Kidney epithelial cell (primary cell): ENCODE measurements at regions not wholly inside any gene's neighbourhood (a gene's known extent, or its start where the extent isn't known, plus 50 kb on each side); places are given as distances from the start of the nearest gene placed in this dataset.

ENCODE experiments used
- DNase-seq: peaks from one replicate; pipeline ENCODE4 v3.0.0-alpha.2; 2010; ENCODE audit warnings: low read depth
- H3K27me3 ChIP-seq: 2 replicates; pipeline ENCODE4 v1.6.0; 2011; ENCODE audit warnings: low read length; ENCODE audit not compliant: control insufficient read depth, insufficient read depth
- H3K36me3 ChIP-seq: 2 replicates; pipeline ENCODE4 v1.5.1; 2011; ENCODE audit warnings: low read length; ENCODE audit not compliant: control insufficient read depth, insufficient read depth
- H3K4me3 ChIP-seq: 2 replicates; pipeline ENCODE4 v1.5.1; 2011; ENCODE audit warnings: low read depth, mild to moderate bottlenecking, control low read depth, low read length
- TF ChIP-seq, protein P1 (sequence below): IDR thresholded peaks from 2 replicates; pipeline ENCODE4 v1.5.1; 2011; ENCODE audit warnings: mild to moderate bottlenecking, moderate library complexity, low read length, control low read depth, inconsistent platforms; ENCODE audit not compliant: insufficient read depth, poor library complexity, severe bottlenecking

DNA sequence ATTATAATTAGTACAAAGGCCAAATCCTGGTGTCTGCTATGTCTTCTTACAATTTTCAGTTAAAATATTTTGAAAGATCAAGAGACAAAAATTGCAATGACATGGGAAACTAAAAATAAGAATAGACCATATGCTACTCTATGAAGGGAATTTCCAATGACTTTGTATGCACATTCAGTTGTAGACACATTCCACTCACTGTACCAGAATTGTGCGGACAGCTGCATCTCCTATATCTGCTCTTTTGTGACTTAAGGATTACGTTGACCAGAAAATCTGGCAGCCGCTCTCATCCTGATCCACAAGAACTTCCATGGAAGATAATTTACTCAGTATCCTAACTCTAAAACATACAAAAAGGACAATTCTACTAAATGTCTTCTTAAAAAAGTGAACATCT is 493.9 kb upstream of the KCNMB2 start:
- DNase-seq = no peak
- no peaks in the 10 kb centered on the region for H3K36me3 ChIP-seq
- TF ChIP-seq, protein P1, sequence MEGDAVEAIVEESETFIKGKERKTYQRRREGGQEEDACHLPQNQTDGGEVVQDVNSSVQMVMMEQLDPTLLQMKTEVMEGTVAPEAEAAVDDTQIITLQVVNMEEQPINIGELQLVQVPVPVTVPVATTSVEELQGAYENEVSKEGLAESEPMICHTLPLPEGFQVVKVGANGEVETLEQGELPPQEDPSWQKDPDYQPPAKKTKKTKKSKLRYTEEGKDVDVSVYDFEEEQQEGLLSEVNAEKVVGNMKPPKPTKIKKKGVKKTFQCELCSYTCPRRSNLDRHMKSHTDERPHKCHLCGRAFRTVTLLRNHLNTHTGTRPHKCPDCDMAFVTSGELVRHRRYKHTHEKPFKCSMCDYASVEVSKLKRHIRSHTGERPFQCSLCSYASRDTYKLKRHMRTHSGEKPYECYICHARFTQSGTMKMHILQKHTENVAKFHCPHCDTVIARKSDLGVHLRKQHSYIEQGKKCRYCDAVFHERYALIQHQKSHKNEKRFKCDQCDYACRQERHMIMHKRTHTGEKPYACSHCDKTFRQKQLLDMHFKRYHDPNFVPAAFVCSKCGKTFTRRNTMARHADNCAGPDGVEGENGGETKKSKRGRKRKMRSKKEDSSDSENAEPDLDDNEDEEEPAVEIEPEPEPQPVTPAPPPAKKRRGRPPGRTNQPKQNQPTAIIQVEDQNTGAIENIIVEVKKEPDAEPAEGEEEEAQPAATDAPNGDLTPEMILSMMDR = no peak

DNA sequence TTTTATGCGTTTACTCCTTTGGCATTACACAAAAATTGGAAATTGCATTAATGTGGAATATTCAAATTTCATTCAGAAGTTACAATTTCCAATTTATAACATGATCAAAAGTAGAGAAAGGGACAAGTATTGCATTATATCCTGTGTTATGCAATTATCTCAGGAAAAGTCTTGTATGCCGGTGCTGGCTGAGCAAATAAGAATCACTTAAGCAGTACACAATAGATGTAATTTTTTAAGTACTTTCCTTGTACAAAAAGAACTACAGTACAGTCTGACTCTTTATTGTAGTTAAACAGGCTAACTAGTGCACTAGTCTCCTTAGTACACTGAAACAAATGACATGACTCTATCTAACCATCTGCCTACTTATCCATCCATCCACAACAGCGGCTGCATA is 493.2 kb upstream of the KCNMB2 start:
- DNase-seq = no peak
- Histone ChIP-seq H3K36me3 (no peaks in the 10 kb centered on the region), H3K4me3 (no peak overlapping the region), H3K27me3 (no peaks in the 10 kb centered on the region)
- TF ChIP-seq, protein P1 = no peak

More for the DNA sequence above, 493.9 kb upstream of the KCNMB2 start:
- Histone ChIP-seq H3K4me3 (no peak overlapping the region), H3K27me3 (no peaks in the 10 kb centered on the region)

DNA sequence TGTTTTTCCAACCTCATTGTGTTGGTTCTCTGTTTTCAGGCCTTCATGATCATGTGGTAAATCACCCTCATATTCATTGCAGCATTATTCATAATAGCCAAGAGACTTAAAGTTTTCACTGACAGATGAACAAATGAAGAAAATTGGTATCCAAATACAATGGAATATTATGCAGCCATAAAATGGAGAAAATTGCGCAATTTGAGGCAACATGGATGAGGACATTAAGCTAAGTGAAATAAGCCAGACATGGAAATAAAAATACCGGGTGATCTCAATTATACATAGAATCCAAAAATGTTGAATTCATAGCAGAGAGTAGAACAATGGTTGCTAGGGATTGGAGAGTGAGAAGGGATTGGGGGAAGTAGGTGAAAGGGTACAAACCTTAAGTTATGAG is 491.9 kb upstream of the KCNMB2 start:
- Histone ChIP-seq H3K27me3 (no peaks in the 10 kb centered on the region), H3K4me3 (no peak overlapping the region), H3K36me3 (no peaks in the 10 kb centered on the region)
- DNase-seq = no peak
- TF ChIP-seq, protein P1 = no peak

DNA sequence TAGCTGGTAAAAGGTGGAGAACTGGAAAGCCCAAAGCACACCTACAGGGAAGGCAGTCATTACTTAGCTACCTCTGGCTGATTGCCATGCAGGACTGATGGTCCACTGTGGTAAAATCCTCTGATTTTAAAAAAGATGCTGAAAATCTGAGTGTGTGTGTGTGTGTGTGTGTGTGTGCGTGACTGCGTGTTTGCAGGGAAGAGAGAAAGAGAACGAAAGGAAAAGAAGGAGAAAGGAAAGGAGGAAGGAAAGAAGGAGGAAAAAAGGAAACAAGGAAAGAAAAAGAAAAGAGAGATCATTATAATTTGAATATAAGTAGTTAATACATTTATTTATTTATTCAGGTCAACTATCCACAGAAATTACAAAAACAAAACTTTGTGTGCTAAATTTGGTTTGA is 488.7 kb upstream of the KCNMB2 start:
- no peak overlapping the region for H3K4me3 ChIP-seq
- no peaks in the 10 kb centered on the region for H3K36me3 ChIP-seq
- TF ChIP-seq, protein P1 = no peak
- DNase-seq = no peak
- no peaks in the 10 kb centered on the region for H3K27me3 ChIP-seq

DNA sequence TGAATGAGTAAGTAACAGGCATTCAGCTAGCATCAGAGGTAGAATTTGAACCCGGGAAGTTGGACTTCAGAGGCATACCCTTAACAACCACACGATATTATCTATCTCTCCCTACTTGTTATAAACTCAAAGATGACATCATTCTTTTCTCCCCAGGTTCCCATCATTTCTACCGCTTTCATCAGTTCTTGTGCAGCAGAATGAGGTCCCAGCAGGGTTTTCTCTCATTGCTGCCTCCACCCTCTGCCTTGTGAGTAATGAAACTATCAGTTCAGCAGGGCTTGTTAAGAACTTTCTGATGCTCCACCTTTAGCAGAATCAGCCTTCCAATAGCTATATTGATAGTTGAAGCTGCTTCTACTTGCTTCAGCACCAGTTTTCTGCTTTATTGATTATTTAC is 487.5 kb upstream of the KCNMB2 start:
- Histone ChIP-seq H3K27me3 (no peaks in the 10 kb centered on the region), H3K4me3 (no peak overlapping the region), H3K36me3 (no peaks in the 10 kb centered on the region)
- TF ChIP-seq, protein P1 = no peak
- DNase-seq = no peak

DNA sequence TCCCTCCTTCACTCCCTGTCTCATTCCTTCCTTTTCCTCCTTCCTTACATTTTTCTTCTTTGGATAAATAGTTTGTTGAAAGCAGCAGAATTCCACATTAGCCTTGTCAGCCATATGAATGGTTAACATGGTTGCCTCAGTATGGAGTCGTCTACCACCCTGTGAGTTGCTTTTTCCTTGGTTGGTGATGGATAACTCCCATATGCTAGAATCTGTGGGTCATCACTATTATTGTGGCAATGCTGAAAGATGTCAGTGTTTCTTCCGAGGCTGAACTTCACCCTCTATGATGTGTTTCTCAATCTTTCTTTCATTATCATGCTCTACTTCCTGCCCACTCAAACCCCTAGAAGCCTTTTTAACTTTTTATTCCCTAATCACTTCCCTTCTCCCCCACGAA is 481.8 kb upstream of the KCNMB2 start:
- no peak overlapping the region for H3K4me3 ChIP-seq
- H3K36me3 ChIP-seq = no peaks in the 10 kb centered on the region
- TF ChIP-seq, protein P1 = no peak
- no peak for DNase-seq
- no peaks in the 10 kb centered on the region for H3K27me3 ChIP-seq
